Activated CD4-positive, alpha-beta T cell treated with anti-CD3 and anti-CD28 coated beads, Interleukin-2, amount 50 U/mL, for 4 hours (primary cell): ENCODE measurements at regions not wholly inside any gene's neighbourhood (a gene's known extent, or its start where the extent isn't known, plus 50 kb on each side); places are given as distances from the start of the nearest gene placed in this dataset.
"Not testable (repeated sequence)": the region's sequence is repeated elsewhere in the genome, so short reads cannot be mapped to it uniquely, and the experiment has no call there.

Source experiments
- DNase-seq, 2 experiments: peaks; one replicate each; pipeline ENCODE4 v3.0.0-alpha.2; 2020

DNA sequence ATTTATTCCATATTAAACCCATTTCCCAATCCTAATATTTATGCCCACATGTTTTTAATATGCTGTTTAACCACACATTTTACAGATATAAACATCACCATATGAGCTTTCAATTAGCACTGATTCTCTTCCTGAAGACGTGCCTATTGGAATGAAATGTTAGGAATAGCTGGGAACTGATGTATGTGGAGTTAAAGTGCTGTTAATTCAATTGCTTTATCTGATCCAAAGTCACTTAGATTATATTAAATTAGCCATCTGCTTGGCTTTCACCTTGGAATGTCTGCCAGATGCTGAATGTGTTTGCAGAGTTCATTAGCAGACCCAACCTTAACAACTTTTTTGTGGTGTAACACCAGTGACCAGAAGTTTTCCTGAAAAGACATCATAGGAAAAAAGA, 942.9 kb upstream of the KLHL29 start:
- no peak for DNase-seq

DNA sequence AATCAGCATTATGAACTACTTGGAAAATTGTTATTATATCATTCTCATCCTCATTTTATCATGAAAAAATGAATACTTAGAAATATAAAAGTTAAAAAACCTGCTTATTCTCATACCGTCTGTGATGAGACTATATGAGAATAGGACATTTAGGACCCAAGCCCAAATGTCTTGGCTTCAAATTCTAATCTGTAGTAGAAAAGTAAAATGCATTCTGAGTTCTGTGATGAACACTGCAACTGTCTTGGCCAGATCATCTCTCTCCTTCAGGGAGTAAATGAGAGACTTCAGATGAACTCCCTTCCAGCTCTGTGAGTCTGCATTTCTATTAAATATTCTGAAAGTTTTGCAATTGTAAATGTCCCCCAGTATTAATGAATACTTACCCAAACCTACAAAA, 940.7 kb upstream of the KLHL29 start:
- no peak for DNase-seq

- DNase-seq = no peak
Observed at GRCh38 chr2:22449696-22450095, 935.3 kb upstream of the KLHL29 start.

DNA sequence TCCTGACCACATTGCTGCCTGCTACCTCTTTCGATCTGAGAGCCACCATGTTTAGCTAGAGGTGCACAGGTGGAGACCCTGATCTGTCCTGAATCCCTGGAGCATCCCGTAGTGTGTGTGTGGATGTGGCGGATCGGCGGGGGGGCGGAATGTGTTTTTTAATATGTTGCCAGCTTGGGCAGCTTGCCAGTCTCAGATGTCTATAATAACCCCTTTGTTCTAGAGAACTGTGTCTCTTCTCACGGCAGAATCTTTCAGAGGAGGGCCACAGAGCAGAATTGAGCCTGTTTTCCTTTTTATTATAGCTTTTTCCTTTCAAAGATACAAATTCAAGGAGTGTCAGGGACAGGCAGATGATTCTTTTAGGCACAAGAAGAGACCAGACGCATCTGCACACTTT, 934.1 kb upstream of the KLHL29 start:
- no peak for DNase-seq

DNA sequence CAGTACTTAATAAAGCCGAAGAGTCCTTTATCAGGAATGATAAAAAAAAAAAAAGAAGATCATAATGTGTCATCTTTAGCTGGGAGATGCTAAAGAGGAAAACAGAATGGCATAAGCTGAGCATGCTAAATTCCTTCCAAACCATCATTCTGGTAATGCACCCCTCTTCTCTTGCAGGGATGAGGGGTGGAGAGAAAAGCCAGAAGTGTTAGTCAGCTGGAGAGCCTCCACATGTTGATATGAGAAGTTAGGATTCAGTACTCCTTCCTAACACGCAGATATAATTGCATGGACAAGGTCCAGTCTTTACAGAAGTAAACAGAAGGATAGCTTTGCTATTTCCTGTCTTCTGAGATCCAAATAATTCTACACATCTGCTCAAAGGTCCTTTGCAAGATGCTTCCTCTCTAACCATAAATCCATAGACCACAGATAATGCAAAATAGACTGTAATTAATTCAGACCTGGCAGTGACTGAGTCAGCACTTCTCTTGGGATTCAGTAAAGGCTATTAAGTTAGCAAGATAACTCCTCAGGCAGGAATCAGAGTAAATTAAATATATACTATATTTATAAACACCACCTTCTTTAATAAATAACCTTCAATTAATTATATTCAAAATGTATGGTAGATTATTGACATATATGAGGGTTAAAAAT, 930.0 kb upstream of the KLHL29 start:
- DNase-seq = no peak

GRCh38 chr2:22458440-22458839, 926.5 kb upstream of the KLHL29 start:
- DNase-seq = no peak

- DNase-seq = not testable (repeated sequence)
Observed at GRCh38 chr2:22475103-22475502, 909.9 kb upstream of the KLHL29 start.

GRCh38 chr2:22478329-22478728, 906.6 kb upstream of the KLHL29 start:
- no peak for DNase-seq

- DNase-seq = no peak
Observed at GRCh38 chr2:22481486-22482259, 903.3 kb upstream of the KLHL29 start.

DNA sequence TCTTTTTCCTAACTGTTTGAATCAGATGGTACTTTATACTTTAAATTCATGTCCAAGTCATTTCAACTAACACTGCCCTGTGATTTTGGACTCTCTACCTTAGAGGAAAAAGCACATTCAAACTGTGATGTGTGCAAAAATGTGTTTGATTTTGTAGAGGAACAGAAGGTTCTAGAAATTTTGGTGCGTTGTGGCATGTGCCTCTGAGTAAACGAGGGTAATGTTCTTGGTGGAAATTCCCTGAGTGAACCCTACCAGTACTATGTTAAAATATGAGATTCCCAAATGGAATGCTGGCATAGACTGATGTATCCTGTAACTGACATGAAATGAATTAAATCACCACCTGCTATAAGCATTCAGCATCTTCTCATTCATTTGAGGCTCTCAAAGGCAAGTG, 901.9 kb upstream of the KLHL29 start:
- no peak for DNase-seq

DNA sequence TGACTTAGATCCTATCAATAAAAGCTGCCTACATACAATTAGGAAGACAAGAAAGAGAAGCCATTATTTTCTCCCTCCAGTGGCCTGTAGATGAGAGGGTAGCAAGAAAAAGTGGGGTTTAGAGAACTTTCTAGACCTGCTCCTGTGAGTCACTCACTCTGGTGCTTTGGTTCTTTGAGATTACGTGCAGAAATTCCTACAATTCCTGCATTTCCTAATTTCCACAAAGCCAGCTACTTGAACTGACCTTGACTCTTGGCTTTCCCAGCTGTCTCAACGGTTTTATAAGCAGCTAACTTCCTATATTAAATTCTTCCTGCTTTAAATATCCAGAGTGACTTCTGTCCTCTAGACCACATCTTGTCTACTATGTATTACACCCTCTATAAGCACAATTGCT, 899.5 kb upstream of the KLHL29 start:
- DNase-seq = no peak

DNA sequence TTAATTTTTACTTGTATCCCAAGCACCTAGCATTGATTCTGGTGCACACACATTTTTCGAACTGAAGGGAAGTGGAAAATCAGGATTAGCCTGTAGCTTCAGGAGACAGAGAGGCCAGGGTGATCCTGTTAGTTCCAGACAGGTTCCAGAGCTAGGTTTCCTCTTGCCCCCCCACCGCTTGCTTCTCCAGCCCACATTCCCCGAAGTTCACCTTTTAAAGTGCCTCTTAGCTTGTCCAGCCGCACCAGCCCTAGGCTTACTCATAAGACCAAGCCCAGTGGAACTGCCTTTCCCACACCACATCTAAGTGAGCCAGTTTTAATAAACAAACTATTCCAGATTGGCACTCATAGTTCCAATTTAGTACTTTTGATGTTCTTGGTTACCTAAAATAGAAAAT, 898.6 kb upstream of the KLHL29 start:
- no peak for DNase-seq

GRCh38 chr2:22487036-22487435, 897.9 kb upstream of the KLHL29 start:
- DNase-seq = no peak

DNA sequence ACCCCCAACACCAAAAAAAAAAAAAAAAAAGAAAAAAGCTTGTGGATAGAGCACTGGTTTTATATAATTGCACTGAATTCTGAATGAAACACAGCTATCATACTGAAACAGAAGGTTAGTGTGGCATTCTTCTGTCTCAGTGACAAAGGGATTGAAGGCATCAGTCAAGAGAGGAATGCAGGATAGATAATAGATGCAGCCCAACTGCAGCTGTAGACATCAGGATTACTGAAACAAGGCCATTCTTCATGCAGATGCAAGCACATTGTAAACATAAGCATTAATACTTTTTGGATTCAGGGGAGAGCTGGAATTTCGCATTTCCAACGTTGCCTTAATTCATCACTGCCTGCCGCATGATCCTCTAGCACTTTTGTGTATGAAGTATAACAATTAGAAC, 897.4 kb upstream of the KLHL29 start:
- DNase-seq = no peak

- no peak for DNase-seq
Observed at GRCh38 chr2:22491442-22491841, 893.5 kb upstream of the KLHL29 start.

DNA sequence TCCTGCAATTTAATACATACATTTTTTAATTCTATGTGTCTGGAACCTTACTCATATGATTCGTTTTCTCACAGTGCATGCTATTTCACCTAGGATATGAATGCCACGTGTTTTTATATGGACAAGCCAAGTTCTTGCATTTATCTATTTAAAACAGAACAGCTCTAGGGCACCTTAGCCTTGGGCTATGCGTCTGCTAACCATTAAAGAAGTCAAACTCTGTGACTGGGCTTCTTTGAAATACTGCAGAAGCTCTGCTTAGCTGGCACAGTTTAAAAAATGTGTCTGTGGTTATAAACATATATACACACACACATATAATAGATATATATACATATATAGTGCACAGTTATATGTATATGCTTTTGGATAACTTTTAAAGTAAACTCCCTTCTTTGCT, 890.8 kb upstream of the KLHL29 start:
- no peak for DNase-seq

GRCh38 chr2:22497064-22497463, 887.9 kb upstream of the KLHL29 start:
- no peak for DNase-seq

- no peak for DNase-seq
Observed at GRCh38 chr2:22497789-22498188, 887.2 kb upstream of the KLHL29 start.

DNA sequence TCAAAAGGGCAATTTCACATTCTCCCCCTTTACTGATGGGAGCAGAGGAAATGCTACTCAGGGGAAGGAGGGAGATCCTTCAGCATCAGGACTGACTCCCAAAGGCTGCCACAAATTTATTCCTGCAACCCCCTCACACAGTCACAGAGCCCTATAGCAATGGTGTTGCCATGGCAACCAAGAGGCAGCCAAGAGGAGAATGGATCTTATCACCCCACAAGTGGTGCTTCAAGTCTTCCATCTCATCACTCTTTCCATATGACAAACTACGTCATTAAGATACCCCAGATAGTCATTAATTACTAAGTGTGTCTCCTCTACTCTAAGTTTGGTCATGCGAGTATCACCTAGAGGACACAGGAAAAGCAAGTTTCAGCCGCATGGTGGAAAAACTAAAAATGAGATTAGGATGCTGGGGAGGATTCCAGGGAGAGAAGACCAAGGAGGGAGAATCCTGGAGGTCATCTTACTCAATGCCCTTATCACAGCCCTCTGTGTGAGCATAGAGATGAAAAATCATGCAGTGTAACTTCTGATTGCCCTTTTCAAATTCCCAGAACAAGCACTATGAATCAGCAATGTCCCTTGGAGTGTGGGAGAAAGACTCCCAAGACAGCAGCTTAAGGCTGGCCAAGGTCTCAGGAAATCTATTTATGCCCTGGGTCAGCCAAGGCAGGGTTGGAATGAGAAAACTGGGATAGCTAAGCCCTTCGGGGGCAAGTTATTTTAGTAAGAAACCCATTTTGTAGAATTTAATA, 885.7 kb upstream of the KLHL29 start:
- no peak for DNase-seq

- DNase-seq = no peak
Observed at GRCh38 chr2:22500555-22500935, 884.4 kb upstream of the KLHL29 start.

- DNase-seq = no peak
Observed at GRCh38 chr2:22501851-22502250, 883.1 kb upstream of the KLHL29 start.

DNA sequence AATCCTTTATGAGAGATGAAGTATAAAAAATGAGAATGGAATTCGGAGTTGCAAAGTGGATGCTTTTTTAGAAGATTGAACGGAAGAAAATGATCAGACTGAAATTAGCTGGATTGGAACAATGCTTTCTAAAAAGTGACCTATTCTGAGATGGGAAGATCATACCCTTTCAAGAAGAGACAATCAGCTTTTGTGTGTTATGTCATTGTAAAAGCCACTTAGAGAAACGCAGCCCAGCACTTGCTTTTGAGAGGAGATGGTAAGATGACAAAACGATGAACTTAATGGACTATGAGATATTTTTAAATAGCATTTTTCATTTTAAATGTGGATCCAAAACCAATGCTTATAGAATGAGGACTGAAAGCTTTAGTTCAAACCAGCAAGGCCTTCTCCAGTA, 871.4 kb upstream of the KLHL29 start:
- DNase-seq = no peak

DNA sequence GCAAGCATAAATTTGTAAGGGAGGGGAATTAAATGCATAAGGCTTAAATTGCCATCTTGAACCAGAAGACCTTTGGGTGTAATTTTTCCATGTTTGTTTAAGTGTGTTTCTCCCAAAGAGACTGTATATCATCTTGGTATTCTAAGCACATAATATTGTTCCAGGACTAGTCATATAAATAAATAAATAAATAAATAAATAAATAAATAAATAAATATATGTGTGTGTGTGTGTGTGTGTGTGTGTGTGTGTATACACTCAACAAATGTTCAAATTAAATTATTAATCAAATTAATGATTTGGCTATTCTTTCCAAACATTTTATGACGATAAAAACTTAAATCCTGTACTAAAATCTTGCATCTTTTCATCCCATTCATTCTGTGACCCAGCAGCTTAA, 867.8 kb upstream of the KLHL29 start:
- no peak for DNase-seq

- DNase-seq = no peak
Observed at GRCh38 chr2:22518641-22519040, 866.3 kb upstream of the KLHL29 start.
